CD14-positive monocyte (primary cell): ENCODE measurements at regions not wholly inside any gene's neighbourhood (a gene's known extent, or its start where the extent isn't known, plus 50 kb on each side); places are given as distances from the start of the nearest gene placed in this dataset.

Experiments
- DNase-seq, 3 donors: peaks; one replicate each; pipeline ENCODE4 v3.0.0-alpha.2; 2011 to 2022
- H2AFZ ChIP-seq: 2 replicates; pipeline ENCODE4 v1.6.0; 2012; ENCODE audit warnings: mild to moderate bottlenecking, low read depth, low read length, inconsistent platforms; ENCODE audit not compliant: insufficient read depth, poor library complexity, severe bottlenecking
- H3K27ac ChIP-seq, 2 donors: 1 replicate in 1 of 2; 2 replicates in 1 of 2; pipeline ENCODE4 v1.5.1; 2012 to 2013; ENCODE audit warnings: low read length in 2 of 2, control low read depth in 1 of 2, inconsistent platforms in 1 of 2, low read depth in 1 of 2, mild to moderate bottlenecking in 1 of 2
- H3K27me3 ChIP-seq, 2 donors: one replicate each; pipeline versions ENCODE4 v1.6.0 to v1.6.1; 2011 to 2013; ENCODE audit warnings: low read length in 2 of 2; ENCODE audit not compliant: control insufficient read depth in 2 of 2, insufficient read depth in 2 of 2
- H3K36me3 ChIP-seq, 2 donors: replicated peaks in 1 of 2; 1 replicate in 1 of 2; 2 replicates in 1 of 2; pipeline versions ENCODE4 v1.5.1 to v1.6.1; 2012 to 2013; ENCODE audit warnings: low read length in 2 of 2, control low read depth in 1 of 2, inconsistent platforms in 1 of 2, mild to moderate bottlenecking in 1 of 2; ENCODE audit not compliant: insufficient read depth in 2 of 2, control insufficient read depth in 1 of 2
- H3K4me1 ChIP-seq, 2 donors: 1 replicate in 1 of 2; 2 replicates in 1 of 2; pipeline versions ENCODE4 v1.5.1 to v1.6.1; 2012 to 2013; ENCODE audit warnings: low read length in 2 of 2, control low read depth in 1 of 2, inconsistent platforms in 1 of 2, mild to moderate bottlenecking in 1 of 2, moderate library complexity in 1 of 2; ENCODE audit not compliant: insufficient read depth in 2 of 2, control insufficient read depth in 1 of 2
- H3K4me2 ChIP-seq: replicated peaks from 2 replicates; pipeline ENCODE3; 2012; ENCODE audit warnings: low read length, moderate library complexity, mild to moderate bottlenecking; ENCODE audit not compliant: poor library complexity, severe bottlenecking; ENCODE audit errors: extremely low read depth
- H3K4me3 ChIP-seq, 3 experiments: fragments of 200-600 bp in 1 of 3; sonication (generic) in 1 of 3; replicated peaks in 1 of 3; 1 replicate in 2 of 3; 2 replicates in 1 of 3; pipeline ENCODE4 v1.5.1; 2011 to 2013; ENCODE audit warnings: low read length in 3 of 3, mild to moderate bottlenecking in 3 of 3, control low read depth in 2 of 3, low read depth in 2 of 3, inconsistent platforms in 1 of 3, moderate library complexity in 1 of 3
- H3K79me2 ChIP-seq: 2 replicates; pipeline ENCODE4 v1.6.0; 2012; ENCODE audit warnings: mild to moderate bottlenecking, control low read depth, inconsistent platforms, low read length, moderate library complexity; ENCODE audit not compliant: insufficient read depth
- H3K9ac ChIP-seq: 2 replicates; pipeline ENCODE4 v1.6.0; 2017; ENCODE audit warnings: low read length, mild to moderate bottlenecking; ENCODE audit not compliant: insufficient read depth, poor library complexity, severe bottlenecking
- H3K9me3 ChIP-seq, 2 donors: replicated peaks in 1 of 2; 1 replicate in 1 of 2; 2 replicates in 1 of 2; pipeline versions ENCODE4 v1.5.1 to v1.6.1; 2012 to 2013; ENCODE audit warnings: low read length in 2 of 2, control low read depth in 1 of 2; ENCODE audit not compliant: control insufficient read depth in 1 of 2, insufficient read depth in 1 of 2
- H4K20me1 ChIP-seq: 2 replicates; pipeline ENCODE4 v1.6.0; 2012; ENCODE audit warnings: mild to moderate bottlenecking, low read length, control low read depth, moderate library complexity; ENCODE audit not compliant: insufficient read depth
- H3K27ac Mint-ChIP-seq, 7 donors: one replicate each; pipeline ENCODE4 v1.8.0; 2020; ENCODE audit warnings: mild to moderate bottlenecking in 7 of 7, mixed read lengths in 7 of 7, moderate library complexity in 6 of 7, inconsistent platforms in 2 of 7
- H3K27me3 Mint-ChIP-seq, 3 donors: one replicate each; pipeline ENCODE4 v1.8.0; 2021 to 2022; ENCODE audit warnings: low read depth in 3 of 3, mild to moderate bottlenecking in 3 of 3, mixed read lengths in 3 of 3, moderate library complexity in 3 of 3, inconsistent platforms in 1 of 3
- H3K36me3 Mint-ChIP-seq, 2 donors: one replicate each; pipeline ENCODE4 v1.8.0; 2020; ENCODE audit warnings: mixed read lengths in 2 of 2, inconsistent platforms in 1 of 2, mild to moderate bottlenecking in 1 of 2
- H3K4me1 Mint-ChIP-seq: one replicate; pipeline ENCODE4 v1.8.0; 2020; ENCODE audit warnings: mild to moderate bottlenecking, mixed read lengths
- H3K4me3 Mint-ChIP-seq, 2 donors: one replicate each; pipeline ENCODE4 v1.8.0; 2020; ENCODE audit warnings: mild to moderate bottlenecking in 2 of 2, mixed read lengths in 2 of 2, moderate library complexity in 1 of 2
- H3K9me3 Mint-ChIP-seq, 7 donors: one replicate each; pipeline ENCODE4 v1.8.0; 2020 to 2022; ENCODE audit warnings: mixed read lengths in 7 of 7, mild to moderate bottlenecking in 6 of 7, moderate library complexity in 6 of 7, inconsistent platforms in 2 of 7
- CTCF ChIP-seq: fragments of 200-600 bp; IDR thresholded peaks from one replicate; pipeline ENCODE4 v1.8.0; 2022; ENCODE audit warnings: antibody characterized with exemption, mild to moderate bottlenecking
- WGBS: methylation state at CpG from one replicate; pipeline ENCODE4 v1.1.5; 2013; ENCODE audit warnings: missing lambda C conversion rate; ENCODE audit not compliant: insufficient coverage; 5-methylcytosine and 5-hydroxymethylcytosine counted together
- intact Hi-C, 2 donors: fragments of 100-400 bp; cut with micrococcal nuclease; formaldehyde crosslinking; loops; one replicate each; pipeline versions ENCODE4 v1.15.0 to v1.15.1; 2023

- DNase-seq: no peak
- no peak overlapping the region for H3K4me2 ChIP-seq
- peaks cover 0 to 19% (median 3%) of the 10 kb centered on the region in 7 donors for H3K9me3 Mint-ChIP-seq
- TF ChIP-seq CTCF: no peak
- no peaks in the 10 kb centered on the region for H3K27me3 ChIP-seq
- H3K4me1 ChIP-seq: no peaks in the 10 kb centered on the region
- no peaks in the 10 kb centered on the region for H3K4me1 Mint-ChIP-seq
- no peak overlapping the region for H3K9ac ChIP-seq
- intact Hi-C loops: no loop called here
- H3K4me3 Mint-ChIP-seq: no peak overlapping the region
- H3K36me3 ChIP-seq: no peaks in the 10 kb centered on the region
- H2AFZ ChIP-seq: no peak overlapping the region
- H4K20me1 ChIP-seq: no peaks in the 10 kb centered on the region
- no peak overlapping the region for H3K4me3 ChIP-seq
- no peaks in the 10 kb centered on the region for H3K36me3 Mint-ChIP-seq
- H3K27ac ChIP-seq: no peak overlapping the region
- no peaks in the 10 kb centered on the region for H3K27me3 Mint-ChIP-seq
- peaks cover 5% of the 10 kb centered on the region in 2 donors for H3K9me3 ChIP-seq
- no peaks in the 10 kb centered on the region for H3K79me2 ChIP-seq
- H3K27ac Mint-ChIP-seq: no peak overlapping the region
- no CpG with 5 or more reads among the region's 5 CpGs for WGBS
Measured at GRCh38 chr16:5951486-5951885, 853.9 kb upstream of the EEF2KMT start.

- Histone ChIP-seq H3K9me3 (peaks cover 19 to 39% of the 10 kb centered on the region in 2 donors), H3K4me3 (no peak overlapping the region), H2AFZ (no peak overlapping the region), H4K20me1 (no peaks in the 10 kb centered on the region), H3K4me1 (no peaks in the 10 kb centered on the region), H3K36me3 (no peaks in the 10 kb centered on the region), H3K27me3 (no peaks in the 10 kb centered on the region), H3K9ac (no peak overlapping the region), H3K79me2 (no peaks in the 10 kb centered on the region), H3K27ac (no peak overlapping the region), H3K4me2 (no peak overlapping the region)
- Mint-ChIP-seq H3K27ac (no peak overlapping the region), H3K27me3 (no peaks in the 10 kb centered on the region), H3K4me1 (no peaks in the 10 kb centered on the region), H3K36me3 (no peaks in the 10 kb centered on the region), H3K9me3 (peaks cover 13 to 34% (median 26%) of the 10 kb centered on the region in 7 donors), H3K4me3 (no peak overlapping the region)
- no peak for TF ChIP-seq CTCF
- WGBS: 74% methylated on average over 4 of the region's 4 CpGs
- no peak for DNase-seq
- intact Hi-C loops: no loop called here
Measured at GRCh38 chr16:5944971-5945370, 847.4 kb upstream of the EEF2KMT start.
